Gastroesophageal sphincter (tissue), 3 donors: ENCODE measurements at regions not wholly inside any gene's neighbourhood (a gene's known extent, or its start where the extent isn't known, plus 50 kb on each side); places are given as distances from the start of the nearest gene placed in this dataset.

Experiments
- EP300 ChIP-seq: sonication (generic); formaldehyde crosslinking; IDR thresholded peaks from one replicate; pipeline ENCODE4 v1.6.1; 2017; ENCODE audit warnings: antibody characterized with exemption, mild to moderate bottlenecking
- POLR2AphosphoS5 ChIP-seq: sonication (generic); formaldehyde crosslinking; IDR thresholded peaks from one replicate; pipeline ENCODE4 v1.6.1; 2017; ENCODE audit warnings: antibody characterized with exemption
- TF ChIP-seq, protein P1 (sequence below), 4 experiments: fragments of 200-600 bp in 2 of 4; fragments of 450-650 bp in 2 of 4; sonication (generic) in 1 of 4; IDR thresholded peaks; one replicate each; pipeline ENCODE4 v1.5.1; 2017 to 2019; ENCODE audit warnings: antibody characterized with exemption in 4 of 4, mild to moderate bottlenecking in 2 of 4, moderate library complexity in 2 of 4

DNA sequence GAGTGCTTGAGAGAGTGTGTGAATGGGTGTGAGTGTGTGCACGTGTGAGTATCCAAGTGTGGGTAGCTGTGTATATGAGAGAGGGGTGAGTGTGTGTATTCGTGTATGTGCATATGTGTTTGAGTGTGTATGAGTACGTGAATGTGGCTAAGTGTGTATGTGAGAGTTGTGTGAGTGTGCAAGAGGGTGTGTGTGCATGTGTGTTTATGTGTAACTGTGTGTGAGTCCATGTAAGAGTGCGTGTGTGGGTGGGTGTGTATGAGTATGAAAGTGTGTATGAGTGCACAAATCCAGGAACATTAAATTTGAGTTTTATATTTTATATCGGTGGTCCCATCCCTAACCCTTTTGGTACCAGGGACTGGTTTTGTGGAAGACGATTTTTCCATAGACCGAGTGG is 156.4 kb downstream of the TENT4A start:
- TF ChIP-seq EP300 (no peak), POLR2AphosphoS5 (no peak)
- TF ChIP-seq, protein P1, sequence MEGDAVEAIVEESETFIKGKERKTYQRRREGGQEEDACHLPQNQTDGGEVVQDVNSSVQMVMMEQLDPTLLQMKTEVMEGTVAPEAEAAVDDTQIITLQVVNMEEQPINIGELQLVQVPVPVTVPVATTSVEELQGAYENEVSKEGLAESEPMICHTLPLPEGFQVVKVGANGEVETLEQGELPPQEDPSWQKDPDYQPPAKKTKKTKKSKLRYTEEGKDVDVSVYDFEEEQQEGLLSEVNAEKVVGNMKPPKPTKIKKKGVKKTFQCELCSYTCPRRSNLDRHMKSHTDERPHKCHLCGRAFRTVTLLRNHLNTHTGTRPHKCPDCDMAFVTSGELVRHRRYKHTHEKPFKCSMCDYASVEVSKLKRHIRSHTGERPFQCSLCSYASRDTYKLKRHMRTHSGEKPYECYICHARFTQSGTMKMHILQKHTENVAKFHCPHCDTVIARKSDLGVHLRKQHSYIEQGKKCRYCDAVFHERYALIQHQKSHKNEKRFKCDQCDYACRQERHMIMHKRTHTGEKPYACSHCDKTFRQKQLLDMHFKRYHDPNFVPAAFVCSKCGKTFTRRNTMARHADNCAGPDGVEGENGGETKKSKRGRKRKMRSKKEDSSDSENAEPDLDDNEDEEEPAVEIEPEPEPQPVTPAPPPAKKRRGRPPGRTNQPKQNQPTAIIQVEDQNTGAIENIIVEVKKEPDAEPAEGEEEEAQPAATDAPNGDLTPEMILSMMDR (IDR thresholded peaks at IDR 0.05) = no peak
